H9 (cell line): ENCODE measurements at regions not wholly inside any gene's neighbourhood (a gene's known extent, or its start where the extent isn't known, plus 50 kb on each side); places are given as distances from the start of the nearest gene placed in this dataset.
A peak's percentile ranks its signal among the peaks of the same experiment; 100 is the strongest.

Source experiments
- DNase-seq: peaks from one replicate; pipeline ENCODE4 v3.0.0-alpha.2; 2017
- H2AFZ ChIP-seq: one replicate; pipeline ENCODE4 v1.6.1; 2013; ENCODE audit warnings: mild to moderate bottlenecking, low read length, control low read depth, moderate library complexity
- H2AK5ac ChIP-seq: 2 replicates; pipeline ENCODE4 v1.6.1; 2013; ENCODE audit warnings: low read length, control low read depth, mixed read lengths; ENCODE audit not compliant: insufficient read length
- H2BK120ac ChIP-seq: one replicate; pipeline ENCODE4 v1.6.1; 2013; ENCODE audit warnings: low read depth, mild to moderate bottlenecking, low read length, control low read depth, inconsistent platforms; ENCODE audit not compliant: poor library complexity, severe bottlenecking
- H2BK12ac ChIP-seq: 2 replicates; pipeline ENCODE4 v1.6.1; 2013; ENCODE audit warnings: low read length, control low read depth, mixed read lengths, low read depth; ENCODE audit not compliant: insufficient read length
- H2BK15ac ChIP-seq: 2 replicates; pipeline ENCODE4 v1.6.1; 2013; ENCODE audit warnings: low read depth, low read length, control low read depth
- H2BK20ac ChIP-seq: one replicate; pipeline ENCODE4 v1.6.1; 2013; ENCODE audit warnings: low read depth, mild to moderate bottlenecking, low read length, control low read depth, inconsistent platforms; ENCODE audit not compliant: poor library complexity, severe bottlenecking
- H2BK5ac ChIP-seq: 2 replicates; pipeline ENCODE4 v1.6.1; 2013; ENCODE audit warnings: low read length, control low read depth, mixed read lengths; ENCODE audit not compliant: insufficient read length
- H3K14ac ChIP-seq: 2 replicates; pipeline ENCODE4 v1.6.1; 2013; ENCODE audit warnings: low read length, control low read depth; ENCODE audit not compliant: insufficient read depth
- H3K18ac ChIP-seq: 2 replicates; pipeline ENCODE4 v1.6.1; 2013; ENCODE audit warnings: low read depth, mild to moderate bottlenecking, mixed read lengths, low read length, control low read depth; ENCODE audit not compliant: insufficient read length
- H3K23ac ChIP-seq: 2 replicates; pipeline ENCODE4 v1.6.1; 2013; ENCODE audit warnings: low read length, control low read depth, mixed read lengths, low read depth; ENCODE audit not compliant: insufficient read length
- H3K23me2 ChIP-seq: 2 replicates; pipeline ENCODE4 v1.6.1; 2013; ENCODE audit warnings: low read depth, mild to moderate bottlenecking, mixed read lengths, low read length, control low read depth; ENCODE audit not compliant: insufficient read length, poor library complexity, severe bottlenecking
- H3K27ac ChIP-seq: 2 replicates; pipeline ENCODE4 v1.5.1; 2013; ENCODE audit warnings: low read length, control low read depth, mixed read lengths, low read depth; ENCODE audit not compliant: insufficient read length
- H3K27me3 ChIP-seq: 2 replicates; pipeline ENCODE4 v1.6.1; 2013; ENCODE audit warnings: low read length, control low read depth, inconsistent platforms; ENCODE audit not compliant: insufficient read depth
- H3K4ac ChIP-seq: 2 replicates; pipeline ENCODE4 v1.6.1; 2013; ENCODE audit warnings: low read depth, mild to moderate bottlenecking, control low read depth, inconsistent platforms, low read length, moderate library complexity
- H3K4me1 ChIP-seq: 2 replicates; pipeline ENCODE4 v1.6.1; 2013; ENCODE audit warnings: low read length, control low read depth, inconsistent platforms; ENCODE audit not compliant: insufficient read depth
- H3K4me2 ChIP-seq: 2 replicates; pipeline ENCODE4 v1.6.1; 2013; ENCODE audit warnings: low read length, control low read depth, mixed read lengths; ENCODE audit not compliant: insufficient read length, insufficient read depth
- H3K56ac ChIP-seq: 2 replicates; pipeline ENCODE4 v1.6.1; 2013; ENCODE audit warnings: low read depth, mild to moderate bottlenecking, mixed read lengths, low read length, control low read depth; ENCODE audit not compliant: insufficient read length
- H3K79me1 ChIP-seq: 2 replicates; pipeline ENCODE4 v1.6.1; 2013; ENCODE audit warnings: low read depth, mild to moderate bottlenecking, moderate library complexity, low read length, control low read depth, inconsistent platforms; ENCODE audit not compliant: insufficient read depth, poor library complexity, severe bottlenecking
- H3K79me2 ChIP-seq: 2 replicates; pipeline ENCODE4 v1.6.1; 2013; ENCODE audit warnings: low read length, control low read depth, inconsistent platforms; ENCODE audit not compliant: insufficient read depth
- H3K9ac ChIP-seq: 2 replicates; pipeline ENCODE4 v1.6.1; 2013; ENCODE audit warnings: low read length, control low read depth, mixed read lengths; ENCODE audit not compliant: insufficient read length; ENCODE audit errors: extremely low read depth
- H3K9me3 ChIP-seq: one replicate; pipeline ENCODE4 v1.6.1; 2013; ENCODE audit warnings: low read depth, low read length, inconsistent platforms; ENCODE audit not compliant: control insufficient read depth
- H3T11ph ChIP-seq: one replicate; pipeline ENCODE4 v1.6.1; 2013; ENCODE audit warnings: mild to moderate bottlenecking, low read length, control low read depth, inconsistent platforms
- H4K20me1 ChIP-seq: one replicate; pipeline ENCODE4 v1.6.1; 2013; ENCODE audit not compliant: control insufficient read depth, insufficient read length, insufficient read depth
- H4K5ac ChIP-seq: 2 replicates; pipeline ENCODE4 v1.6.1; 2013; ENCODE audit warnings: low read depth, mild to moderate bottlenecking, mixed read lengths, low read length, control low read depth; ENCODE audit not compliant: insufficient read length
- H4K8ac ChIP-seq: replicated peaks from 2 replicates; pipeline ENCODE4 v1.6.1; 2013; ENCODE audit warnings: low read length, control low read depth, mixed read lengths, low read depth; ENCODE audit not compliant: insufficient read length
- H4K91ac ChIP-seq: 2 replicates; pipeline ENCODE4 v1.6.1; 2013; ENCODE audit warnings: low read depth, mild to moderate bottlenecking, moderate library complexity, mixed read lengths, low read length, control low read depth; ENCODE audit not compliant: insufficient read length
- H3K27ac Mint-ChIP-seq, 3 experiments: 2 replicates in 2 of 3; 3 replicates in 1 of 3; pipeline ENCODE4 v1.8.0; 2020 to 2021; ENCODE audit warnings: mixed read lengths in 3 of 3, mild to moderate bottlenecking in 1 of 3, moderate library complexity in 1 of 3
- H3K27me3 Mint-ChIP-seq: 2 replicates; pipeline ENCODE4 v1.8.0; 2021; ENCODE audit warnings: low read depth, mild to moderate bottlenecking, moderate library complexity, mixed read lengths
- H3K36me3 Mint-ChIP-seq, 3 experiments: 2 replicates in 2 of 3; 3 replicates in 1 of 3; pipeline ENCODE4 v1.8.0; 2020 to 2021; ENCODE audit warnings: low read depth in 3 of 3, mixed read lengths in 3 of 3; ENCODE audit not compliant: insufficient read depth in 1 of 3
- H3K4me1 Mint-ChIP-seq, 2 experiments: 2 replicates each; pipeline ENCODE4 v1.8.0; 2020; ENCODE audit warnings: mixed read lengths in 2 of 2
- H3K4me3 Mint-ChIP-seq, 2 experiments: 2 replicates in 1 of 2; 3 replicates in 1 of 2; pipeline ENCODE4 v1.8.0; 2020 to 2021; ENCODE audit warnings: mild to moderate bottlenecking in 2 of 2, mixed read lengths in 2 of 2, moderate library complexity in 1 of 2
- H3K9me3 Mint-ChIP-seq, 2 experiments: 2 replicates in 1 of 2; 3 replicates in 1 of 2; pipeline ENCODE4 v1.8.0; 2020; ENCODE audit warnings: mild to moderate bottlenecking in 2 of 2, mixed read lengths in 2 of 2, moderate library complexity in 1 of 2
- whole genome bisulfite sequencing: extraction: QIAGEN DNeasy Blood & Tissue Kit; methylation state at CpG from one replicate; pipeline ENCODE4 v1.1.7; 2013; ENCODE audit warnings: missing lambda C conversion rate, low lambda C conversion rate, mixed read lengths; ENCODE audit not compliant: insufficient read length; ENCODE audit errors: extremely low coverage; 5-methylcytosine and 5-hydroxymethylcytosine counted together
- TF ChIP-seq, protein P1 (sequence below): fragments of 200-600 bp; sonication (generic); conservative IDR thresholded peaks from 3 replicates; pipeline ENCODE4 v1.8.0; 2021; ENCODE audit warnings: antibody characterized with exemption, mild to moderate bottlenecking

DNA sequence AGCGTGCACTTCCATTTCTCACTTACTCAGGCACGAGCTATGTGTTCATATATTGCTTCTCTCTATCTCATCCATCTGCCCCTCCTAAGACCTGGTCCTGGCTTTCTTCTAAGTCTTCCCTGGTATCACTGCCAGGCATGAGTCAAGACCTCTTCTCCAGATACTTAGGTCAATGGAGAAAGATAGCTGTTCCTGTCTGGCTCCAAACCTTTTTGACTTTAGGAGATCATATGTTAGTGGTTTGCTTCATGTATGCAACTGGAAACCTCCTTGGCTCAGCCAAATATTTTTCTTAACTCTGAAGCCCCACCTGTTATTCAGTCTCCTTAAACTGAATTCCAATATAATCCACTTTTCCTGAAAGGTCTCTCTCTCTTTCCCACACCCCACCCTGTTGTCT lies 211.6 kb upstream of the PTBP2 start:
- Mint-ChIP-seq H3K4me1 (peaks cover 23 to 47% of the 10 kb centered on the region in 2 experiments), H3K36me3 (no peaks in the 10 kb centered on the region; a peak in 1 of 7 replicates), H3K4me3 (no peak overlapping the region), H3K9me3 (no peaks in the 10 kb centered on the region), H3K27ac (peak overlapping the region in 2 of 3 experiments; percentile 57 to 69; a peak in 5 of 7 replicates), H3K27me3 (no peaks in the 10 kb centered on the region)
- no peaks in the 10 kb centered on the region for H3K79me1 ChIP-seq
- no peaks in the 10 kb centered on the region for H3K9me3 ChIP-seq
- H3K4me2 ChIP-seq = no peak overlapping the region
- H4K5ac ChIP-seq = no peak overlapping the region
- H2BK12ac ChIP-seq = no peak overlapping the region
- no peaks in the 10 kb centered on the region for H3K79me2 ChIP-seq
- H4K20me1 ChIP-seq = no peaks in the 10 kb centered on the region
- H4K8ac ChIP-seq = no peak overlapping the region
- no peak overlapping the region for H2BK15ac ChIP-seq
- no peak overlapping the region for H2BK5ac ChIP-seq
- WGBS = no CpG with 5 or more reads among the region's 2 CpGs
- H3K9ac ChIP-seq = no peak overlapping the region
- H3K14ac ChIP-seq = no peak overlapping the region
- H3K4me1 ChIP-seq = no peaks in the 10 kb centered on the region
- H3K23me2 ChIP-seq = no peaks in the 10 kb centered on the region
- TF ChIP-seq, protein P1, sequence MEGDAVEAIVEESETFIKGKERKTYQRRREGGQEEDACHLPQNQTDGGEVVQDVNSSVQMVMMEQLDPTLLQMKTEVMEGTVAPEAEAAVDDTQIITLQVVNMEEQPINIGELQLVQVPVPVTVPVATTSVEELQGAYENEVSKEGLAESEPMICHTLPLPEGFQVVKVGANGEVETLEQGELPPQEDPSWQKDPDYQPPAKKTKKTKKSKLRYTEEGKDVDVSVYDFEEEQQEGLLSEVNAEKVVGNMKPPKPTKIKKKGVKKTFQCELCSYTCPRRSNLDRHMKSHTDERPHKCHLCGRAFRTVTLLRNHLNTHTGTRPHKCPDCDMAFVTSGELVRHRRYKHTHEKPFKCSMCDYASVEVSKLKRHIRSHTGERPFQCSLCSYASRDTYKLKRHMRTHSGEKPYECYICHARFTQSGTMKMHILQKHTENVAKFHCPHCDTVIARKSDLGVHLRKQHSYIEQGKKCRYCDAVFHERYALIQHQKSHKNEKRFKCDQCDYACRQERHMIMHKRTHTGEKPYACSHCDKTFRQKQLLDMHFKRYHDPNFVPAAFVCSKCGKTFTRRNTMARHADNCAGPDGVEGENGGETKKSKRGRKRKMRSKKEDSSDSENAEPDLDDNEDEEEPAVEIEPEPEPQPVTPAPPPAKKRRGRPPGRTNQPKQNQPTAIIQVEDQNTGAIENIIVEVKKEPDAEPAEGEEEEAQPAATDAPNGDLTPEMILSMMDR = no peak
- H2AK5ac ChIP-seq = no peak overlapping the region
- no peak for DNase-seq
- no peak overlapping the region for H3K27ac ChIP-seq
- no peak overlapping the region for H3K18ac ChIP-seq
- H2AFZ ChIP-seq = no peak overlapping the region
- H3K56ac ChIP-seq = no peak overlapping the region
- no peak overlapping the region for H3T11ph ChIP-seq
- H4K91ac ChIP-seq = no peak overlapping the region
- no peaks in the 10 kb centered on the region for H3K27me3 ChIP-seq
- no peak overlapping the region for H2BK20ac ChIP-seq
- no peak overlapping the region for H2BK120ac ChIP-seq
- no peak overlapping the region for H3K23ac ChIP-seq
- no peak overlapping the region for H3K4ac ChIP-seq
